ENCODE measurements at regions not wholly inside any gene's neighbourhood (a gene's known extent, or its start where the extent isn't known, plus 50 kb on each side); places are given as distances from the start of the nearest gene placed in this dataset.

- no peak for TF ChIP-seq TEAD4 (IDR thresholded peaks at IDR 0.05)
- TF ChIP-seq CREB1 (IDR thresholded peaks at IDR 0.05; ENCODE audit: low read depth): no peak
- no peak for TF ChIP-seq EGR1 (IDR thresholded peaks at IDR 0.05)
- no peak for TF ChIP-seq CEBPB (IDR thresholded peaks at IDR 0.05)
- TF ChIP-seq FOXM1 (IDR thresholded peaks at IDR 0.05; ENCODE audit: borderline replicate concordance, low read depth): no peak
- no peak for TF ChIP-seq USF1 (IDR thresholded peaks at IDR 0.05)
- TF ChIP-seq ZBTB7A (IDR thresholded peaks at IDR 0.05; ENCODE audit: low read depth): no peak
- no peak for TF ChIP-seq RAD21 (IDR thresholded peaks at IDR 0.05; ENCODE audit: low read depth)
- TF ChIP-seq NFIC (IDR thresholded peaks at IDR 0.05): no peak
- no peak for TF ChIP-seq TCF12 (IDR thresholded peaks at IDR 0.05; ENCODE audit: low read depth)
- TF ChIP-seq TAF1 (IDR thresholded peaks at IDR 0.05; ENCODE audit: low read depth): no peak
- no peak for TF ChIP-seq YY1 (IDR thresholded peaks at IDR 0.05; ENCODE audit: low read depth)
Measured at GRCh38 chr14:98754343-98755020, 517.5 kb downstream of the BCL11B start.

GRCh38 chr14:98756749-98757148 lies 515.2 kb downstream of the BCL11B start:
- TF ChIP-seq YY1 (IDR thresholded peaks at IDR 0.05; ENCODE audit: low read depth): no peak

- TF ChIP-seq TCF12 (IDR thresholded peaks at IDR 0.05; ENCODE audit: low read depth) (no peak), REST (IDR thresholded peaks at IDR 0.05; ENCODE audit: low read depth) (no peak), ZBTB7A (IDR thresholded peaks at IDR 0.05; ENCODE audit: low read depth) (no peak), FOXM1 (IDR thresholded peaks at IDR 0.05; ENCODE audit: borderline replicate concordance, low read depth) (no peak)
Measured at GRCh38 chr14:98758440-98758839, 513.6 kb downstream of the BCL11B start.

- TF ChIP-seq RAD21 (IDR thresholded peaks at IDR 0.05; ENCODE audit: low read depth) (no peak), USF1 (IDR thresholded peaks at IDR 0.05) (no peak), CREB1 (IDR thresholded peaks at IDR 0.05; ENCODE audit: low read depth) (no peak)
Measured at GRCh38 chr14:98761993-98762392, 510.0 kb downstream of the BCL11B start.

GRCh38 chr14:98766818-98767217 lies 505.2 kb downstream of the BCL11B start:
- TF ChIP-seq YY1 (IDR thresholded peaks at IDR 0.05; ENCODE audit: low read depth): no peak
- TF ChIP-seq USF1 (IDR thresholded peaks at IDR 0.05): no peak
- no peak for TF ChIP-seq RAD21 (IDR thresholded peaks at IDR 0.05; ENCODE audit: low read depth)
- no peak for TF ChIP-seq FOXM1 (IDR thresholded peaks at IDR 0.05; ENCODE audit: borderline replicate concordance, low read depth)
- TF ChIP-seq TAF1 (IDR thresholded peaks at IDR 0.05; ENCODE audit: low read depth): no peak
- no peak for TF ChIP-seq MAX (IDR thresholded peaks at IDR 0.05)
- no peak for TF ChIP-seq TCF12 (IDR thresholded peaks at IDR 0.05; ENCODE audit: low read depth)
- TF ChIP-seq REST (IDR thresholded peaks at IDR 0.05; ENCODE audit: low read depth): no peak
- TF ChIP-seq CREB1 (IDR thresholded peaks at IDR 0.05; ENCODE audit: low read depth): no peak
- TF ChIP-seq TEAD4 (IDR thresholded peaks at IDR 0.05): no peak
- TF ChIP-seq EP300 (IDR thresholded peaks at IDR 0.05; ENCODE audit: borderline replicate concordance): no peak

- TF ChIP-seq MAX (IDR thresholded peaks at IDR 0.05): no peak
Measured at GRCh38 chr14:98769326-98769725, 502.7 kb downstream of the BCL11B start.

GRCh38 chr14:98770151-98770550 lies 501.8 kb downstream of the BCL11B start:
- TF ChIP-seq CREB1 (IDR thresholded peaks at IDR 0.05; ENCODE audit: low read depth): no peak
- no peak for TF ChIP-seq ZBTB7A (IDR thresholded peaks at IDR 0.05; ENCODE audit: low read depth)
- TF ChIP-seq TAF1 (IDR thresholded peaks at IDR 0.05; ENCODE audit: low read depth): no peak
- no peak for TF ChIP-seq TCF12 (IDR thresholded peaks at IDR 0.05; ENCODE audit: low read depth)
- TF ChIP-seq YY1 (IDR thresholded peaks at IDR 0.05; ENCODE audit: low read depth): no peak
- no peak for TF ChIP-seq CEBPB (IDR thresholded peaks at IDR 0.05)
- TF ChIP-seq TEAD4 (IDR thresholded peaks at IDR 0.05): no peak
- TF ChIP-seq RAD21 (IDR thresholded peaks at IDR 0.05; ENCODE audit: low read depth): no peak
- no peak for TF ChIP-seq REST (IDR thresholded peaks at IDR 0.05; ENCODE audit: low read depth)
- TF ChIP-seq EGR1 (IDR thresholded peaks at IDR 0.05): no peak
- TF ChIP-seq USF1 (IDR thresholded peaks at IDR 0.05): no peak
- TF ChIP-seq MAX (IDR thresholded peaks at IDR 0.05): no peak
- TF ChIP-seq EP300 (IDR thresholded peaks at IDR 0.05; ENCODE audit: borderline replicate concordance): no peak
- no peak for TF ChIP-seq NFIC (IDR thresholded peaks at IDR 0.05)
